ENCODE measurements at regions not wholly inside any gene's neighbourhood (a gene's known extent, or its start where the extent isn't known, plus 50 kb on each side); places are given as distances from the start of the nearest gene placed in this dataset.

- Mint-ChIP-seq H3K27ac (ENCODE audit: unreplicated experiment) (no peak overlapping the region), H3K4me3 (ENCODE audit: unreplicated experiment) (no peak overlapping the region), H3K27me3 (ENCODE audit: low read depth, unreplicated experiment) (no peaks in the 10 kb centered on the region), H3K9me3 (ENCODE audit: unreplicated experiment) (no peaks in the 10 kb centered on the region), H3K36me3 (ENCODE audit: low read depth, unreplicated experiment) (no peaks in the 10 kb centered on the region), H3K4me1 (ENCODE audit: low read depth, unreplicated experiment) (peaks cover 6% of the 10 kb centered on the region)
- no peaks in the 10 kb centered on the region for H3K9me3 ChIP-seq (ENCODE audit: insufficient read depth, low read depth, low read length)
- no peaks in the 10 kb centered on the region for H3K36me3 ChIP-seq (ENCODE audit: insufficient read depth, low read length)
- H3K4me1 ChIP-seq (ENCODE audit: insufficient read depth, low read length) = peaks cover 6% of the 10 kb centered on the region
- DNase-seq (ENCODE audit: low read depth) (no peak), FAIRE-seq (no peak)
- H3K4me3 ChIP-seq (ENCODE audit: insufficient read depth, low read depth, low read length) = no peak overlapping the region
- TF ChIP-seq, protein P1, sequence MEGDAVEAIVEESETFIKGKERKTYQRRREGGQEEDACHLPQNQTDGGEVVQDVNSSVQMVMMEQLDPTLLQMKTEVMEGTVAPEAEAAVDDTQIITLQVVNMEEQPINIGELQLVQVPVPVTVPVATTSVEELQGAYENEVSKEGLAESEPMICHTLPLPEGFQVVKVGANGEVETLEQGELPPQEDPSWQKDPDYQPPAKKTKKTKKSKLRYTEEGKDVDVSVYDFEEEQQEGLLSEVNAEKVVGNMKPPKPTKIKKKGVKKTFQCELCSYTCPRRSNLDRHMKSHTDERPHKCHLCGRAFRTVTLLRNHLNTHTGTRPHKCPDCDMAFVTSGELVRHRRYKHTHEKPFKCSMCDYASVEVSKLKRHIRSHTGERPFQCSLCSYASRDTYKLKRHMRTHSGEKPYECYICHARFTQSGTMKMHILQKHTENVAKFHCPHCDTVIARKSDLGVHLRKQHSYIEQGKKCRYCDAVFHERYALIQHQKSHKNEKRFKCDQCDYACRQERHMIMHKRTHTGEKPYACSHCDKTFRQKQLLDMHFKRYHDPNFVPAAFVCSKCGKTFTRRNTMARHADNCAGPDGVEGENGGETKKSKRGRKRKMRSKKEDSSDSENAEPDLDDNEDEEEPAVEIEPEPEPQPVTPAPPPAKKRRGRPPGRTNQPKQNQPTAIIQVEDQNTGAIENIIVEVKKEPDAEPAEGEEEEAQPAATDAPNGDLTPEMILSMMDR (IDR thresholded peaks at IDR 0.05; ENCODE audit: insufficient read depth, low read depth, low read length) = no peak
- TF ChIP-seq EZH2 (IDR thresholded peaks at IDR 0.05; ENCODE audit: insufficient read depth, low read length) = no peak
- H3K9ac ChIP-seq (ENCODE audit: low read length) = no peak overlapping the region
- H2AFZ ChIP-seq (ENCODE audit: low read depth, low read length) = no peak overlapping the region
- no peak overlapping the region for H3K4me2 ChIP-seq (ENCODE audit: low read length)
- H3K27me3 ChIP-seq (ENCODE audit: insufficient read depth, low read length) = no peaks in the 10 kb centered on the region
- no peaks in the 10 kb centered on the region for H4K20me1 ChIP-seq (ENCODE audit: insufficient read depth, low read length)
- H3K27ac ChIP-seq (ENCODE audit: low read depth, low read length) = no peak overlapping the region
- no peaks in the 10 kb centered on the region for H3K79me2 ChIP-seq (ENCODE audit: insufficient read depth, low read length)
These were observed 348.2 kb upstream of the NUDT12 start for GRCh38 chr5:103910786-103911185.

DNA sequence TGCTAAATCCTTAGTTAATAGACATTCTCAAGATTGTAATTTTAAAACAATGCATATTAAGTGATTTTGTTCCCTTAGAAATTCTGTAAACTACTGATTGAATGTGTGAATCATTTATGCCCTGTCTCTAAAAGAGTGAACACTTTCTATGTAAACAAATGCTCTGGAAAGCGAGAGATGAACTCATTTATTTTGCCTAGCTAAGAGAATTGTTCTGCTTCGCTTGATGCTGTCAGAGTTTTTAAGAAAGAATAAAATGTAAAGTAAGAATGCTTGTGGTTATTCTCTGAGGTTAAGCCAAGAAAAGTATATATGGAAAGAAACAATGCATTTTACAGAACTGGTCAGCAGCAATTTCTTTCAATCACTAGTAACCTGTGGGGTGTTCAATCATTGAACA, 347.4 kb upstream of the NUDT12 start:
- Mint-ChIP-seq H3K27ac (ENCODE audit: unreplicated experiment) (no peak overlapping the region), H3K4me1 (ENCODE audit: low read depth, unreplicated experiment) (peaks cover 6% of the 10 kb centered on the region), H3K9me3 (ENCODE audit: unreplicated experiment) (no peaks in the 10 kb centered on the region)

DNA sequence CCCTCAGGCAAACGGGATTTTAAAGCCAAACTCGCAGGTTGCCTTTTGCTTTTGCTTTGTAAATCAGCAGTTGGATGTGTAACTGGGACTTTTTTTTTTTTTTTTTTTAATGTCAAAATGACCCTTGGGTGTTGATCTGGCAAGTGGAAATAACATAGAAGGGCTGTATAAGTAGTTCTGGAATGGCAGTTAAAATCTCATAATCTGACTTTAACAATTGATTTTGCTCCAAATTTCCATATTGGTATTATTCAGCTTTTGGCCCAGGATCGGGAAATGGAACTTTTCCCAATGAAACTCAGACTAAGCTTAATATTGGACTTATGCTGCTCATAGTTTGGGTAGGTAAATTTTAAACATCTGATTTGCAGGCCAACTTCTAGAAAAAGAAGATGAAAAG, 346.8 kb upstream of the NUDT12 start:
- no peak overlapping the region for H2AFZ ChIP-seq (ENCODE audit: low read depth, low read length)
- Mint-ChIP-seq H3K9me3 (ENCODE audit: unreplicated experiment) (no peaks in the 10 kb centered on the region), H3K4me1 (ENCODE audit: low read depth, unreplicated experiment) (peaks cover 6% of the 10 kb centered on the region), H3K27me3 (ENCODE audit: low read depth, unreplicated experiment) (no peaks in the 10 kb centered on the region), H3K4me3 (ENCODE audit: unreplicated experiment) (no peak overlapping the region), H3K27ac (ENCODE audit: unreplicated experiment) (no peak overlapping the region), H3K36me3 (ENCODE audit: low read depth, unreplicated experiment) (no peaks in the 10 kb centered on the region)
- no peak for DNase-seq (ENCODE audit: low read depth)
- FAIRE-seq = no peak
- no peaks in the 10 kb centered on the region for H3K36me3 ChIP-seq (ENCODE audit: insufficient read depth, low read length)
- H3K9me3 ChIP-seq (ENCODE audit: insufficient read depth, low read depth, low read length) = no peaks in the 10 kb centered on the region
- peaks cover 6% of the 10 kb centered on the region for H3K4me1 ChIP-seq (ENCODE audit: insufficient read depth, low read length)
- no peak overlapping the region for H3K9ac ChIP-seq (ENCODE audit: low read length)
- H3K27ac ChIP-seq (ENCODE audit: low read depth, low read length) = no peak overlapping the region
- no peak overlapping the region for H3K4me3 ChIP-seq (ENCODE audit: insufficient read depth, low read depth, low read length)
- TF ChIP-seq, protein P1 (IDR thresholded peaks at IDR 0.05; ENCODE audit: insufficient read depth, low read depth, low read length) = no peak
- no peak for TF ChIP-seq EZH2 (IDR thresholded peaks at IDR 0.05; ENCODE audit: insufficient read depth, low read length)
- no peaks in the 10 kb centered on the region for H3K27me3 ChIP-seq (ENCODE audit: insufficient read depth, low read length)
- H4K20me1 ChIP-seq (ENCODE audit: insufficient read depth, low read length) = no peaks in the 10 kb centered on the region
- H3K79me2 ChIP-seq (ENCODE audit: insufficient read depth, low read length) = no peaks in the 10 kb centered on the region
- no peak overlapping the region for H3K4me2 ChIP-seq (ENCODE audit: low read length)

More for the DNA sequence above, 347.4 kb upstream of the NUDT12 start:
- H3K4me1 ChIP-seq (ENCODE audit: insufficient read depth, low read length) = peaks cover 6% of the 10 kb centered on the region
- no peak for TF ChIP-seq EZH2 (IDR thresholded peaks at IDR 0.05; ENCODE audit: insufficient read depth, low read length)
- TF ChIP-seq, protein P1 (IDR thresholded peaks at IDR 0.05; ENCODE audit: insufficient read depth, low read depth, low read length) = no peak
- H3K9me3 ChIP-seq (ENCODE audit: insufficient read depth, low read depth, low read length) = no peaks in the 10 kb centered on the region
- no peaks in the 10 kb centered on the region for H3K36me3 Mint-ChIP-seq (ENCODE audit: low read depth, unreplicated experiment)
- H3K27me3 ChIP-seq (ENCODE audit: insufficient read depth, low read length) = no peaks in the 10 kb centered on the region
- no peak overlapping the region for H2AFZ ChIP-seq (ENCODE audit: low read depth, low read length)
- no peak for FAIRE-seq
- H3K79me2 ChIP-seq (ENCODE audit: insufficient read depth, low read length) = no peaks in the 10 kb centered on the region
- DNase-seq (ENCODE audit: low read depth) = no peak
- H3K9ac ChIP-seq (ENCODE audit: low read length) = no peak overlapping the region
- H3K36me3 ChIP-seq (ENCODE audit: insufficient read depth, low read length) = no peaks in the 10 kb centered on the region
- H3K4me3 ChIP-seq (ENCODE audit: insufficient read depth, low read depth, low read length) = no peak overlapping the region
- no peak overlapping the region for H3K4me2 ChIP-seq (ENCODE audit: low read length)
- no peaks in the 10 kb centered on the region for H4K20me1 ChIP-seq (ENCODE audit: insufficient read depth, low read length)
- H3K4me3 Mint-ChIP-seq (ENCODE audit: unreplicated experiment) = no peak overlapping the region
- no peaks in the 10 kb centered on the region for H3K27me3 Mint-ChIP-seq (ENCODE audit: low read depth, unreplicated experiment)
- no peak overlapping the region for H3K27ac ChIP-seq (ENCODE audit: low read depth, low read length)

Data from astrocyte (in vitro differentiated cells and primary cell).